ENCODE measurements at regions not wholly inside any gene's neighbourhood (a gene's known extent, or its start where the extent isn't known, plus 50 kb on each side); places are given as distances from the start of the nearest gene placed in this dataset.

DNA sequence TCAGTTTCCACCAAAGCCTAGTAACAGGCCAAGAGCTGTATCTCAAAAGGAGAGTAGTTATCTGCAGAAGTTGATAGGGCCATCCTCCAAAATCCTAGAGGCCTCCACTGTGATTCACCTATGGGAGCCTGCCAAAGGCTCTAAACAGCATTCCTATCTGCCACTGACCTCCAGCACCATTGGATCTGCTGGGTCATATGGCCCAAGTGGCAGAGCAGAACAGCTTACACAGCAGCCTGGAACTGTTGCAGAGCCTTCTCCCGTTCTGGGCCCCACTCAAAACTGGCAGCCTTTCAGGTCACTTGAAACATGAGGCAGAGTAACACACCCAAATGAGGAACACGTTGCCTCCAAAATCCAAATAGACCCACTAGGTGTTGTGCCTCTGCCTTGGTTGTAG lies 345.2 kb upstream of the RND3 start:
- TF ChIP-seq GATA2 (IDR thresholded peaks at IDR 0.05; ENCODE audit: low read depth, low read length), result no peak
- no peak for TF ChIP-seq GATA3 (IDR thresholded peaks at IDR 0.05; ENCODE audit: low read depth, low read length)

All from SH-SY5Y (cell line).